ENCODE measurements at regions not wholly inside any gene's neighbourhood (a gene's known extent, or its start where the extent isn't known, plus 50 kb on each side); places are given as distances from the start of the nearest gene placed in this dataset.

DNA sequence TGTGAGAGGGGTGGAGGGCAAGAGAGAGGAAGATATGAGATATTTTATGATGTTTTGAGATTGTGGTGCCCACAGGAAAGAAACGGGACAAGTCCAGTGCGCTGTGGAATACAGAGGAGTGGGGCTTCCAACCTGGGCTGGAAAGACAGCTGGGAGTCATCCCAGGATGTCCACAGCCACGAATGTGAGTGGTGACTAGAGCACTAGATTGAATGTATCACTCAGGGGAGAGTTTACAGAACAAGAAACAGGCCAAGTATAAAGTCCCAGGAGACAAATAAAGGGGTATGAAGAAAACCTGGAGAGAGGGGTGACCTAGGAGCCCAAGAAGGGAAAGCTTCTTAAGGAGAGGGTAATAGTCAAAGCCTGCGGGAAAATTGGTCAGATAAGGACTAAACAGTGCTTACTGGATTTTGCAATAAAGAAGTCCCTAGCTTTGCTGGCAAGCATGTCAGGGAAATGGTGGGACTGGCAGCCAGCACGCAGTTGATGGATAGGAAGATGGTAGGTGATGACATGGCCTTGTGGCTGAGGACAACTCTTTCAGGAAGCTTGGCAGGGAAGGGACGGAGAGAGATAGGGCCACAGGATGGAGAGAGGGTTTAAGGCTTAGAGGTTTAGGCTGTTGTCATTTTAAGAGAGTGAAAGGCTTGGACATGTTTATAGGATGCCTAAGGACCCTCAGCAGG, 114.5 kb downstream of the AXIN2 start:
- TF ChIP-seq TARDBP (IDR thresholded peaks at IDR 0.05) (no peak), ARNT (IDR thresholded peaks at IDR 0.05) (no peak), FOXA1 (IDR thresholded peaks at IDR 0.05) (no peak)

Measured in HEK293T (cell line).